ENCODE measurements at regions not wholly inside any gene's neighbourhood (a gene's known extent, or its start where the extent isn't known, plus 50 kb on each side); places are given as distances from the start of the nearest gene placed in this dataset.

DNA sequence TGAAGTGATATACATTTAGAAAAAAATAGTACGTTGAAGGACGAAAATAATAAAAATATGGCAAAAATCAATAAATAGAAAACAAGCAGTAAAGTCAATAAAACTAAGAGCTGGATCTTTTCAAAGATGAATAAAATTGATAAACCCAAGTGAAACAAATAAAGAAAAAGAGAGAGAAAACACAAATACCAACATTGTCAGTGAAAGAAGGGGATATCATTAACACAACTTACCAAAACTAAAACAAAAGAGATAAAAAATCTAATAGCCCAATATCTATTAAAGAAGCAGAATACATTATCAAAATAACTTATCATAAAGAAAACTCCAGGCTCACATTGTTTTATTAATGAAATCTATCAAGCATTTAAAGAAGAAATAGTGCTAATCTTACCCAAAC lies 675.1 kb downstream of the UQCRFS1 start:
- no peak overlapping the region for H3K4me3 Mint-ChIP-seq
- H3K27ac Mint-ChIP-seq: no peak overlapping the region
- H3K9me3 Mint-ChIP-seq: peaks cover 23% of the 10 kb centered on the region
- H3K4me1 Mint-ChIP-seq: peaks cover 11% of the 10 kb centered on the region
- ChIA-PET POLR2A (no interaction called here), CTCF (no interaction called here)
- H3K27me3 Mint-ChIP-seq (ENCODE audit: low read depth): no peaks in the 10 kb centered on the region
- ATAC-seq (no peak), DNase-seq (ENCODE audit: low spot score) (no peak)
- H3K36me3 Mint-ChIP-seq: peaks cover 15% of the 10 kb centered on the region
- TF ChIP-seq EMX1 (CRISPR knock-in tag; IDR thresholded peaks at IDR 0.05) (no peak), RORB (CRISPR knock-in tag; IDR thresholded peaks at IDR 0.05) (no peak), ZNF121 (CRISPR knock-in tag; IDR thresholded peaks at IDR 0.05) (no peak), MXD4 (CRISPR knock-in tag; IDR thresholded peaks at IDR 0.05; ENCODE audit: borderline replicate concordance) (no peak), TCF7 (CRISPR knock-in tag; IDR thresholded peaks at IDR 0.05; ENCODE audit: low read depth) (no peak), TEAD4 (CRISPR knock-in tag; IDR thresholded peaks at IDR 0.05) (no peak), PRRX2 (CRISPR knock-in tag; IDR thresholded peaks at IDR 0.05) (no peak), ZBTB21 (CRISPR knock-in tag; IDR thresholded peaks at IDR 0.05; ENCODE audit: borderline replicate concordance) (no peak), SMAD4 (CRISPR knock-in tag; IDR thresholded peaks at IDR 0.05) (no peak), FOXP1 (CRISPR knock-in tag; IDR thresholded peaks at IDR 0.05; ENCODE audit: borderline replicate concordance) (no peak), CREM (CRISPR knock-in tag; IDR thresholded peaks at IDR 0.05) (no peak), NFE2L1 (CRISPR knock-in tag; IDR thresholded peaks at IDR 0.05) (no peak)
- TF ChIP-seq, protein P1, sequence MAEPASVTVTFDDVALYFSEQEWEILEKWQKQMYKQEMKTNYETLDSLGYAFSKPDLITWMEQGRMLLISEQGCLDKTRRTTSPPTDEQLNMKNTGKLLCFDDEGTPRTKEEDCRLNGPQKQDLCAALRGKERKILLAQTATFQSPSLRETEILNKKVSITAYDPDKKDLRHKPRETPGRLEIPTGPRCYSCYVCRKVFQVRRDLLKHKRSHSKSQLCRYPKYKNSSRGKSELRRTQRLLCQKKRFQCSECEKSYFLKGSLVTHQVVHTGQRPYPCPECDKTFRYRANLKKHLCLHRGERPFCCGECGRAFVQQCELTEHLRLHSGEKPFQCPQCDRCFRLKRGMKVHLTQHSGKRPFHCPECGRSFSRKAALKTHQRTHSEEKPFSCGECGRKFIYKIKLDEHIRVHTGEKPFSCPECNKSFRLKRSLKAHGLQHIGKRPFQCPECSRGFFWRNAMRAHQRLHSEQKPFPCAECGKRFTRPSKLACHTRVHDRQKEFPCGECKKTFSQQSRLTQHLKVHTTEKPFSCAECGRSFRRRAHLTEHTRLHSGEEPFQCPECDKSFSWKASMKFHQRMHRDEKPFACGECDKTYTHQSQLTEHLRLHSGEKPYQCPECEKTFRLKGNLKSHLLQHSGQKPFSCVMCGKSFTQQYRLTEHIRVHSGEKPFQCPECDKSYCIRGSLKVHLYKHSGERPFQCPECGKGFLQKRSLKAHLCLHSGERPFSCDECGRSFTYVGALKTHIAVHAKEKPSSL (CRISPR knock-in tag; conservative IDR thresholded peaks at IDR 0.05): no peak
- TF ChIP-seq, protein P2, sequence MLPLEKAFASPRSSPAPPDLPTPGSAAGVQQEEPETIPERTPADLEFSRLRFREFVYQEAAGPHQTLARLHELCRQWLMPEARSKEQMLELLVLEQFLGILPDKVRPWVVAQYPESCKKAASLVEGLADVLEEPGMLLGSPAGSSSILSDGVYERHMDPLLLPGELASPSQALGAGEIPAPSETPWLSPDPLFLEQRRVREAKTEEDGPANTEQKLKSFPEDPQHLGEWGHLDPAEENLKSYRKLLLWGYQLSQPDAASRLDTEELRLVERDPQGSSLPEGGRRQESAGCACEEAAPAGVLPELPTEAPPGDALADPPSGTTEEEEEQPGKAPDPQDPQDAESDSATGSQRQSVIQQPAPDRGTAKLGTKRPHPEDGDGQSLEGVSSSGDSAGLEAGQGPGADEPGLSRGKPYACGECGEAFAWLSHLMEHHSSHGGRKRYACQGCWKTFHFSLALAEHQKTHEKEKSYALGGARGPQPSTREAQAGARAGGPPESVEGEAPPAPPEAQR (CRISPR knock-in tag; IDR thresholded peaks at IDR 0.05): no peak
- TF ChIP-seq, protein P3, sequence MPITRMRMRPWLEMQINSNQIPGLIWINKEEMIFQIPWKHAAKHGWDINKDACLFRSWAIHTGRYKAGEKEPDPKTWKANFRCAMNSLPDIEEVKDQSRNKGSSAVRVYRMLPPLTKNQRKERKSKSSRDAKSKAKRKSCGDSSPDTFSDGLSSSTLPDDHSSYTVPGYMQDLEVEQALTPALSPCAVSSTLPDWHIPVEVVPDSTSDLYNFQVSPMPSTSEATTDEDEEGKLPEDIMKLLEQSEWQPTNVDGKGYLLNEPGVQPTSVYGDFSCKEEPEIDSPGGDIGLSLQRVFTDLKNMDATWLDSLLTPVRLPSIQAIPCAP (CRISPR knock-in tag; IDR thresholded peaks at IDR 0.05): no peak
- TF ChIP-seq, protein P4, sequence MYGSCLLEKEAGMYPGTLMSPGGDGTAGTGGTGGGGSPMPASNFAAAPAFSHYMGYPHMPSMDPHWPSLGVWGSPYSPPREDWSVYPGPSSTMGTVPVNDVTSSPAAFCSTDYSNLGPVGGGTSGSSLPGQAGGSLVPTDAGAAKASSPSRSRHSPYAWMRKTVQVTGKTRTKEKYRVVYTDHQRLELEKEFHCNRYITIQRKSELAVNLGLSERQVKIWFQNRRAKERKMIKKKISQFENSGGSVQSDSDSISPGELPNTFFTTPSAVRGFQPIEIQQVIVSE (CRISPR knock-in tag; IDR thresholded peaks at IDR 0.05; ENCODE audit: borderline replicate concordance): no peak
- TF ChIP-seq, protein P5, sequence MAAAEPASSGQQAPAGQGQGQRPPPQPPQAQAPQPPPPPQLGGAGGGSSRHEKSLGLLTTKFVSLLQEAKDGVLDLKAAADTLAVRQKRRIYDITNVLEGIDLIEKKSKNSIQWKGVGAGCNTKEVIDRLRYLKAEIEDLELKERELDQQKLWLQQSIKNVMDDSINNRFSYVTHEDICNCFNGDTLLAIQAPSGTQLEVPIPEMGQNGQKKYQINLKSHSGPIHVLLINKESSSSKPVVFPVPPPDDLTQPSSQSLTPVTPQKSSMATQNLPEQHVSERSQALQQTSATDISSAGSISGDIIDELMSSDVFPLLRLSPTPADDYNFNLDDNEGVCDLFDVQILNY (CRISPR knock-in tag; IDR thresholded peaks at IDR 0.05): no peak

DNA sequence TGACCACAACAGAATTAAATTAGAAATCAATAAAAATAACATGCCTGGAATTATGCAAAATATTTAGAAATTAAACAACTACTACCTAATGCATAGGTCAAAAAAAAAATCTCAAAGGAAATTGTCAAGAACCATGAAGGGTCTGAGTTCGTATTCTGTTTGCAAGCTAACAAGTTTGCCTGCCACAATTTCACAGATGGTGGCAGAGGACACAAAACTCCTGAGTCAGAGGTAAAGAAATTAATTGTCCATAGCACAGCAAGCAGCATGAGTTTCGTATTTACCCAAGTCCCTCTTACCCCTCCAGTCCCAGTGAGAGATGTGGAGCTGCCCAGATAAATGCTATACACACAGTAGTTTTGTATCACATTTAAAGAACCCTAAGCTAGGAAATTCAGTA lies 675.9 kb downstream of the UQCRFS1 start:
- H3K4me1 Mint-ChIP-seq: peaks cover 11% of the 10 kb centered on the region
- no peak for DNase-seq (ENCODE audit: low spot score)
- POLR2A ChIA-PET: no interaction called here
- peaks cover 27% of the 10 kb centered on the region for H3K9me3 Mint-ChIP-seq
- CTCF ChIA-PET: no interaction called here
- ATAC-seq: no peak
- TF ChIP-seq, protein P6, sequence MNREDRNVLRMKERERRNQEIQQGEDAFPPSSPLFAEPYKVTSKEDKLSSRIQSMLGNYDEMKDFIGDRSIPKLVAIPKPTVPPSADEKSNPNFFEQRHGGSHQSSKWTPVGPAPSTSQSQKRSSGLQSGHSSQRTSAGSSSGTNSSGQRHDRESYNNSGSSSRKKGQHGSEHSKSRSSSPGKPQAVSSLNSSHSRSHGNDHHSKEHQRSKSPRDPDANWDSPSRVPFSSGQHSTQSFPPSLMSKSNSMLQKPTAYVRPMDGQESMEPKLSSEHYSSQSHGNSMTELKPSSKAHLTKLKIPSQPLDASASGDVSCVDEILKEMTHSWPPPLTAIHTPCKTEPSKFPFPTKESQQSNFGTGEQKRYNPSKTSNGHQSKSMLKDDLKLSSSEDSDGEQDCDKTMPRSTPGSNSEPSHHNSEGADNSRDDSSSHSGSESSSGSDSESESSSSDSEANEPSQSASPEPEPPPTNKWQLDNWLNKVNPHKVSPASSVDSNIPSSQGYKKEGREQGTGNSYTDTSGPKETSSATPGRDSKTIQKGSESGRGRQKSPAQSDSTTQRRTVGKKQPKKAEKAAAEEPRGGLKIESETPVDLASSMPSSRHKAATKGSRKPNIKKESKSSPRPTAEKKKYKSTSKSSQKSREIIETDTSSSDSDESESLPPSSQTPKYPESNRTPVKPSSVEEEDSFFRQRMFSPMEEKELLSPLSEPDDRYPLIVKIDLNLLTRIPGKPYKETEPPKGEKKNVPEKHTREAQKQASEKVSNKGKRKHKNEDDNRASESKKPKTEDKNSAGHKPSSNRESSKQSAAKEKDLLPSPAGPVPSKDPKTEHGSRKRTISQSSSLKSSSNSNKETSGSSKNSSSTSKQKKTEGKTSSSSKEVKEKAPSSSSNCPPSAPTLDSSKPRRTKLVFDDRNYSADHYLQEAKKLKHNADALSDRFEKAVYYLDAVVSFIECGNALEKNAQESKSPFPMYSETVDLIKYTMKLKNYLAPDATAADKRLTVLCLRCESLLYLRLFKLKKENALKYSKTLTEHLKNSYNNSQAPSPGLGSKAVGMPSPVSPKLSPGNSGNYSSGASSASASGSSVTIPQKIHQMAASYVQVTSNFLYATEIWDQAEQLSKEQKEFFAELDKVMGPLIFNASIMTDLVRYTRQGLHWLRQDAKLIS (CRISPR knock-in tag; IDR thresholded peaks at IDR 0.05; ENCODE audit: borderline replicate concordance): no peak
- TF ChIP-seq CREM (CRISPR knock-in tag; IDR thresholded peaks at IDR 0.05) (no peak), JUN (CRISPR knock-in tag; IDR thresholded peaks at IDR 0.05) (no peak), NR3C1 (CRISPR knock-in tag; conservative IDR thresholded peaks at IDR 0.05; ENCODE audit: low read depth) (no peak), ZNF232 (CRISPR knock-in tag; IDR thresholded peaks at IDR 0.05) (no peak), ZNF219 (CRISPR knock-in tag; IDR thresholded peaks at IDR 0.05; ENCODE audit: borderline replicate concordance) (no peak), NR1H2 (CRISPR knock-in tag; IDR thresholded peaks at IDR 0.05) (no peak)
- TF ChIP-seq, protein P7, sequence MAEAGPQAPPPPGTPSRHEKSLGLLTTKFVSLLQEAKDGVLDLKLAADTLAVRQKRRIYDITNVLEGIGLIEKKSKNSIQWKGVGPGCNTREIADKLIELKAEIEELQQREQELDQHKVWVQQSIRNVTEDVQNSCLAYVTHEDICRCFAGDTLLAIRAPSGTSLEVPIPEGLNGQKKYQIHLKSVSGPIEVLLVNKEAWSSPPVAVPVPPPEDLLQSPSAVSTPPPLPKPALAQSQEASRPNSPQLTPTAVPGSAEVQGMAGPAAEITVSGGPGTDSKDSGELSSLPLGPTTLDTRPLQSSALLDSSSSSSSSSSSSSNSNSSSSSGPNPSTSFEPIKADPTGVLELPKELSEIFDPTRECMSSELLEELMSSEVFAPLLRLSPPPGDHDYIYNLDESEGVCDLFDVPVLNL (CRISPR knock-in tag; IDR thresholded peaks at IDR 0.05; ENCODE audit: borderline replicate concordance, low read depth): no peak
- peaks cover 17% of the 10 kb centered on the region for H3K36me3 Mint-ChIP-seq
- H3K27ac Mint-ChIP-seq: no peak overlapping the region
- H3K27me3 Mint-ChIP-seq (ENCODE audit: low read depth): no peaks in the 10 kb centered on the region
- no peak overlapping the region for H3K4me3 Mint-ChIP-seq

All from WTC11 (cell line).